ENCODE measurements at regions not wholly inside any gene's neighbourhood (a gene's known extent, or its start where the extent isn't known, plus 50 kb on each side); places are given as distances from the start of the nearest gene placed in this dataset.
A peak's percentile ranks its signal among the peaks of the same experiment; 100 is the strongest.

DNA sequence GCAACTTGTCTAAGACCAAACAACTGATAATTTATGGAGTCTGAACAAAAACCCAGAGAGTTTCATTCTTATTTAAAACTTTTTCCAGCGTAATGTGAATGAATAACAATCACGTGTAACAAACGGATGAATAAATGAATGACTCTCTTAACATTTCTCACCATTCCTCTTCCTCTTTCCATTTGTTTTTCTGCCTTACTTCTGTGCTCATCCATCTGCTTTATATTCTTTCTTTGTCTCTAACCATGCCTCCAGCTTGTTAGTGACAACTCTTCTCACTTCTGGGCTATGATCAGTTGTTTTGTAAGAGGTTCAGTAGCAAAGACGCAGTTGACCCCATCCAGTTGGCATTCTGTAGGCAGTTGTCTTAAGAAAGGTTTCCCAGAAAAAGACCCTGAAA lies 133.7 kb upstream of the MB21D2 start:
- H4K20me1 ChIP-seq (replicated peaks; ENCODE audit: insufficient read depth): no peaks in the 10 kb centered on the region
- H3K9me2 ChIP-seq (ENCODE audit: insufficient read depth): no peaks in the 10 kb centered on the region
- H3K79me2 ChIP-seq (replicated peaks; ENCODE audit: insufficient read depth): no peaks in the 10 kb centered on the region
- Mint-ChIP-seq H3K27me3 (ENCODE audit: insufficient read depth, low read depth, poor library complexity) (no peaks in the 10 kb centered on the region), H3K27ac (0 out of 2 replicates have a peak overlapping the region, but pooled peaks have one; percentile 0), H3K4me1 (peaks cover 6% of the 10 kb centered on the region; the same call in 2 of the 3 replicates), H3K36me3 (ENCODE audit: low read depth) (no peaks in the 10 kb centered on the region), H3K9me3 (no peaks in the 10 kb centered on the region), H3K4me3 (no peak overlapping the region)
- H3F3A ChIP-seq (replicated peaks; ENCODE audit: low read depth): no peaks in the 10 kb centered on the region
- DNase-seq (ENCODE audit: low spot score) (no peak), ATAC-seq (no peak)
- H3K4me1 ChIP-seq (ENCODE audit: insufficient read depth): peaks cover 6% of the 10 kb centered on the region; the same call in 1 of the 2 replicates
- H3K27me3 ChIP-seq (ENCODE audit: insufficient read depth): no peaks in the 10 kb centered on the region
- H3K4me3 ChIP-seq: no peak overlapping the region
- H2AFZ ChIP-seq: 0 out of 2 replicates have a peak overlapping the region, but pooled peaks have one; percentile 48
- H3K36me3 ChIP-seq (ENCODE audit: insufficient read depth): no peaks in the 10 kb centered on the region; the same call in 1 of the 2 replicates
- H3K4me2 ChIP-seq: no peak overlapping the region
- no peak for TF ChIP-seq EZH2 (IDR thresholded peaks at IDR 0.05; ENCODE audit: low read depth, unreplicated experiment)
- TF ChIP-seq, protein P1, sequence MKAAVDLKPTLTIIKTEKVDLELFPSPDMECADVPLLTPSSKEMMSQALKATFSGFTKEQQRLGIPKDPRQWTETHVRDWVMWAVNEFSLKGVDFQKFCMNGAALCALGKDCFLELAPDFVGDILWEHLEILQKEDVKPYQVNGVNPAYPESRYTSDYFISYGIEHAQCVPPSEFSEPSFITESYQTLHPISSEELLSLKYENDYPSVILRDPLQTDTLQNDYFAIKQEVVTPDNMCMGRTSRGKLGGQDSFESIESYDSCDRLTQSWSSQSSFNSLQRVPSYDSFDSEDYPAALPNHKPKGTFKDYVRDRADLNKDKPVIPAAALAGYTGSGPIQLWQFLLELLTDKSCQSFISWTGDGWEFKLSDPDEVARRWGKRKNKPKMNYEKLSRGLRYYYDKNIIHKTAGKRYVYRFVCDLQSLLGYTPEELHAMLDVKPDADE (IDR thresholded peaks at IDR 0.05): no peak
- no peak overlapping the region for H3K27ac ChIP-seq (ENCODE audit: low read depth)

DNA sequence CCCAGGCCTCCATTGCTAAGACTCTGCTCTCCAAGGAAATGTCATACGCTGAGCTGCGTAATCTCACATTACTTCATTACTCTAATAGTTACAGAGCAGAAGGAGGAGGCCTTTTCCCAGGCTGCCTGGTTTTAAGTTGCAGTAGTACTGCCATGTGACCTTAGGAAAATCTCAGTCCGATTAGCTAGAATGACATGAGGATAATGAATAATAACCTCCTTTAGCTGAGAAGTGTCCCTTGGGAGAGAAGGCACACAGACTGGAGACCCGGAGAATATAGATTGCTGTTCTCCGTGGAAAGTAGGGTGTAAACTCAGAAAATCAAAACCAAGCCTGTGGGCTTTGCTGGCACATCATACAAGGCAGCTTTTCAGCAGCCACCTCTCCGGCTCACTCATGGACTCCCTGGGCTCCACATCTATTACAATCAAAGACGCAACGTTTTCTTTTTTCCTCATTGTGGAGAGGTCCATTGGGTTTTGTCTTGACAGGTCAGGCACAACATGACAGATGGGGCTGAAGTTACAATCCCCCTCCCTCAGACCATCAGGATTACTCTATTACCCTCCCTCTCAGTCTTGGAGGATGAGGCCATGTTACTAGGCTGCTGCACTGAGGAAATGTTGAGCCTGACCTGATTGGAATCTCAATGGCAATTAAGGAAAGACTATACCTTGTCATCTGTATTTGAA lies 134.8 kb upstream of the MB21D2 start:
- H3K36me3 Mint-ChIP-seq (ENCODE audit: low read depth): no peaks in the 10 kb centered on the region
- TF ChIP-seq EZH2phosphoT487 (IDR thresholded peaks at IDR 0.05; ENCODE audit: unreplicated experiment) (no peak), ZNF114 (CRISPR knock-in tag; IDR thresholded peaks at IDR 0.05) (no peak), NANOG (IDR thresholded peaks at IDR 0.05; ENCODE audit: borderline replicate concordance) (no peak), JUNB (IDR thresholded peaks at IDR 0.05; ENCODE audit: unreplicated experiment) (no peak), EZH2 (IDR thresholded peaks at IDR 0.05; ENCODE audit: low read depth, unreplicated experiment) (no peak), ZNF331 (CRISPR knock-in tag; IDR thresholded peaks at IDR 0.05; ENCODE audit: low read depth) (no peak), CREB1 (CRISPR knock-in tag; IDR thresholded peaks at IDR 0.05; ENCODE audit: low read depth) (no peak), STAT1 (IDR thresholded peaks at IDR 0.05; ENCODE audit: unreplicated experiment) (no peak)
- TF ChIP-seq, protein P2, sequence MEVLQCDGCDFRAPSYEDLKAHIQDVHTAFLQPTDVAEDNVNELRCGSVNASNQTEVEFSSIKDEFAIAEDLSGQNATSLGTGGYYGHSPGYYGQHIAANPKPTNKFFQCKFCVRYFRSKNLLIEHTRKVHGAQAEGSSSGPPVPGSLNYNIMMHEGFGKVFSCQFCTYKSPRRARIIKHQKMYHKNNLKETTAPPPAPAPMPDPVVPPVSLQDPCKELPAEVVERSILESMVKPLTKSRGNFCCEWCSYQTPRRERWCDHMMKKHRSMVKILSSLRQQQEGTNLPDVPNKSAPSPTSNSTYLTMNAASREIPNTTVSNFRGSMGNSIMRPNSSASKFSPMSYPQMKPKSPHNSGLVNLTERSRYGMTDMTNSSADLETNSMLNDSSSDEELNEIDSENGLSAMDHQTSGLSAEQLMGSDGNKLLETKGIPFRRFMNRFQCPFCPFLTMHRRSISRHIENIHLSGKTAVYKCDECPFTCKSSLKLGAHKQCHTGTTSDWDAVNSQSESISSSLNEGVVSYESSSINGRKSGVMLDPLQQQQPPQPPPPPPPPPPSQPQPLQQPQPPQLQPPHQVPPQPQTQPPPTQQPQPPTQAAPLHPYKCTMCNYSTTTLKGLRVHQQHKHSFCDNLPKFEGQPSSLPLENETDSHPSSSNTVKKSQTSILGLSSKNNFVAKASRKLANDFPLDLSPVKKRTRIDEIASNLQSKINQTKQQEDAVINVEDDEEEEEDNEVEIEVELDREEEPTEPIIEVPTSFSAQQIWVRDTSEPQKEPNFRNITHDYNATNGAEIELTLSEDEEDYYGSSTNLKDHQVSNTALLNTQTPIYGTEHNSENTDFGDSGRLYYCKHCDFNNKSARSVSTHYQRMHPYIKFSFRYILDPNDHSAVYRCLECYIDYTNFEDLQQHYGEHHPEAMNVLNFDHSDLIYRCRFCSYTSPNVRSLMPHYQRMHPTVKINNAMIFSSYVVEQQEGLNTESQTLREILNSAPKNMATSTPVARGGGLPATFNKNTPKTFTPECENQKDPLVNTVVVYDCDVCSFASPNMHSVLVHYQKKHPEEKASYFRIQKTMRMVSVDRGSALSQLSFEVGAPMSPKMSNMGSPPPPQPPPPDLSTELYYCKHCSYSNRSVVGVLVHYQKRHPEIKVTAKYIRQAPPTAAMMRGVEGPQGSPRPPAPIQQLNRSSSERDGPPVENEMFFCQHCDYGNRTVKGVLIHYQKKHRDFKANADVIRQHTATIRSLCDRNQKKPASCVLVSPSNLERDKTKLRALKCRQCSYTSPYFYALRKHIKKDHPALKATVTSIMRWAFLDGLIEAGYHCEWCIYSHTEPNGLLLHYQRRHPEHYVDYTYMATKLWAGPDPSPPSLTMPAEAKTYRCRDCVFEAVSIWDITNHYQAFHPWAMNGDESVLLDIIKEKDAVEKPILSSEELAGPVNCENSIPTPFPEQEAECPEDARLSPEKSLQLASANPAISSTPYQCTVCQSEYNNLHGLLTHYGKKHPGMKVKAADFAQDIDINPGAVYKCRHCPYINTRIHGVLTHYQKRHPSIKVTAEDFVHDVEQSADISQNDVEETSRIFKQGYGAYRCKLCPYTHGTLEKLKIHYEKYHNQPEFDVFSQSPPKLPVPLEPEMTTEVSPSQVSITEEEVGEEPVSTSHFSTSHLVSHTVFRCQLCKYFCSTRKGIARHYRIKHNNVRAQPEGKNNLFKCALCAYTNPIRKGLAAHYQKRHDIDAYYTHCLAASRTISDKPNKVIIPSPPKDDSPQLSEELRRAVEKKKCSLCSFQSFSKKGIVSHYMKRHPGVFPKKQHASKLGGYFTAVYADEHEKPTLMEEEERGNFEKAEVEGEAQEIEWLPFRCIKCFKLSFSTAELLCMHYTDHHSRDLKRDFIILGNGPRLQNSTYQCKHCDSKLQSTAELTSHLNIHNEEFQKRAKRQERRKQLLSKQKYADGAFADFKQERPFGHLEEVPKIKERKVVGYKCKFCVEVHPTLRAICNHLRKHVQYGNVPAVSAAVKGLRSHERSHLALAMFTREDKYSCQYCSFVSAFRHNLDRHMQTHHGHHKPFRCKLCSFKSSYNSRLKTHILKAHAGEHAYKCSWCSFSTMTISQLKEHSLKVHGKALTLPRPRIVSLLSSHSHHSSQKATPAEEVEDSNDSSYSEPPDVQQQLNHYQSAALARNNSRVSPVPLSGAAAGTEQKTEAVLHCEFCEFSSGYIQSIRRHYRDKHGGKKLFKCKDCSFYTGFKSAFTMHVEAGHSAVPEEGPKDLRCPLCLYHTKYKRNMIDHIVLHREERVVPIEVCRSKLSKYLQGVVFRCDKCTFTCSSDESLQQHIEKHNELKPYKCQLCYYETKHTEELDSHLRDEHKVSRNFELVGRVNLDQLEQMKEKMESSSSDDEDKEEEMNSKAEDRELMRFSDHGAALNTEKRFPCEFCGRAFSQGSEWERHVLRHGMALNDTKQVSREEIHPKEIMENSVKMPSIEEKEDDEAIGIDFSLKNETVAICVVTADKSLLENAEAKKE (CRISPR knock-in tag; IDR thresholded peaks at IDR 0.05): no peak
- TF ChIP-seq, protein P3, sequence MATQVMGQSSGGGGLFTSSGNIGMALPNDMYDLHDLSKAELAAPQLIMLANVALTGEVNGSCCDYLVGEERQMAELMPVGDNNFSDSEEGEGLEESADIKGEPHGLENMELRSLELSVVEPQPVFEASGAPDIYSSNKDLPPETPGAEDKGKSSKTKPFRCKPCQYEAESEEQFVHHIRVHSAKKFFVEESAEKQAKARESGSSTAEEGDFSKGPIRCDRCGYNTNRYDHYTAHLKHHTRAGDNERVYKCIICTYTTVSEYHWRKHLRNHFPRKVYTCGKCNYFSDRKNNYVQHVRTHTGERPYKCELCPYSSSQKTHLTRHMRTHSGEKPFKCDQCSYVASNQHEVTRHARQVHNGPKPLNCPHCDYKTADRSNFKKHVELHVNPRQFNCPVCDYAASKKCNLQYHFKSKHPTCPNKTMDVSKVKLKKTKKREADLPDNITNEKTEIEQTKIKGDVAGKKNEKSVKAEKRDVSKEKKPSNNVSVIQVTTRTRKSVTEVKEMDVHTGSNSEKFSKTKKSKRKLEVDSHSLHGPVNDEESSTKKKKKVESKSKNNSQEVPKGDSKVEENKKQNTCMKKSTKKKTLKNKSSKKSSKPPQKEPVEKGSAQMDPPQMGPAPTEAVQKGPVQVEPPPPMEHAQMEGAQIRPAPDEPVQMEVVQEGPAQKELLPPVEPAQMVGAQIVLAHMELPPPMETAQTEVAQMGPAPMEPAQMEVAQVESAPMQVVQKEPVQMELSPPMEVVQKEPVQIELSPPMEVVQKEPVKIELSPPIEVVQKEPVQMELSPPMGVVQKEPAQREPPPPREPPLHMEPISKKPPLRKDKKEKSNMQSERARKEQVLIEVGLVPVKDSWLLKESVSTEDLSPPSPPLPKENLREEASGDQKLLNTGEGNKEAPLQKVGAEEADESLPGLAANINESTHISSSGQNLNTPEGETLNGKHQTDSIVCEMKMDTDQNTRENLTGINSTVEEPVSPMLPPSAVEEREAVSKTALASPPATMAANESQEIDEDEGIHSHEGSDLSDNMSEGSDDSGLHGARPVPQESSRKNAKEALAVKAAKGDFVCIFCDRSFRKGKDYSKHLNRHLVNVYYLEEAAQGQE (IDR thresholded peaks at IDR 0.05; ENCODE audit: unreplicated experiment): no peak

More for the DNA sequence above, 134.8 kb upstream of the MB21D2 start:
- Histone ChIP-seq H3K36me3 (ENCODE audit: insufficient read depth) (no peaks in the 10 kb centered on the region; the same call in 1 of the 2 replicates), H3K9me2 (ENCODE audit: insufficient read depth) (no peaks in the 10 kb centered on the region), H4K20me1 (replicated peaks; ENCODE audit: insufficient read depth) (no peaks in the 10 kb centered on the region), H3K79me2 (replicated peaks; ENCODE audit: insufficient read depth) (no peaks in the 10 kb centered on the region), H3K4me1 (ENCODE audit: insufficient read depth) (peaks cover 6% of the 10 kb centered on the region), H3K27ac (ENCODE audit: low read depth) (no peak overlapping the region), H3K27me3 (ENCODE audit: insufficient read depth) (no peaks in the 10 kb centered on the region), H3K4me3 (no peak overlapping the region), H3F3A (replicated peaks; ENCODE audit: low read depth) (no peaks in the 10 kb centered on the region), H2AFZ (peak overlapping the region; percentile 48; the same call in 1 of the 2 replicates), H3K4me2 (no peak overlapping the region)
- H3K27ac Mint-ChIP-seq: no peak overlapping the region
- H3K4me1 Mint-ChIP-seq: peaks cover 6% of the 10 kb centered on the region; the same call in 2 of the 3 replicates
- no peaks in the 10 kb centered on the region for H3K27me3 Mint-ChIP-seq (ENCODE audit: insufficient read depth, low read depth, poor library complexity)
- ATAC-seq (no peak), DNase-seq (ENCODE audit: low spot score) (no peak)
- no peaks in the 10 kb centered on the region for H3K9me3 Mint-ChIP-seq
- no peak overlapping the region for H3K4me3 Mint-ChIP-seq
